GM10248 (cell line): ENCODE measurements at regions not wholly inside any gene's neighbourhood (a gene's known extent, or its start where the extent isn't known, plus 50 kb on each side); places are given as distances from the start of the nearest gene placed in this dataset.

Source experiments
- CTCF ChIA-PET: fragments of 300-600 bp; sonication (Branson Sonifier 250); formaldehyde crosslinking; extraction: SDS; loops from one replicate; lab custom pipeline; 2021; ENCODE audit warnings: antibody characterized with exemption; lab: Yijun Ruan, JAX
- POLR2A ChIA-PET: fragments of 350-650 bp; sonication (Branson Sonifier 250); formaldehyde crosslinking; extraction: SDS; loops from one replicate; lab custom pipeline; 2020; ENCODE audit warnings: antibody characterized with exemption; lab: Yijun Ruan, JAX
- DNase-seq: peaks from one replicate; pipeline ENCODE4 v3.0.0; 2012; ENCODE audit errors: extremely low spot score
- TF ChIP-seq, protein P1 (sequence below): IDR thresholded peaks from 2 replicates; pipeline ENCODE4 v1.5.1; 2012; ENCODE audit warnings: mild to moderate bottlenecking, low read depth; ENCODE audit errors: extremely low read depth, missing control alignments, control extremely low read depth

DNA sequence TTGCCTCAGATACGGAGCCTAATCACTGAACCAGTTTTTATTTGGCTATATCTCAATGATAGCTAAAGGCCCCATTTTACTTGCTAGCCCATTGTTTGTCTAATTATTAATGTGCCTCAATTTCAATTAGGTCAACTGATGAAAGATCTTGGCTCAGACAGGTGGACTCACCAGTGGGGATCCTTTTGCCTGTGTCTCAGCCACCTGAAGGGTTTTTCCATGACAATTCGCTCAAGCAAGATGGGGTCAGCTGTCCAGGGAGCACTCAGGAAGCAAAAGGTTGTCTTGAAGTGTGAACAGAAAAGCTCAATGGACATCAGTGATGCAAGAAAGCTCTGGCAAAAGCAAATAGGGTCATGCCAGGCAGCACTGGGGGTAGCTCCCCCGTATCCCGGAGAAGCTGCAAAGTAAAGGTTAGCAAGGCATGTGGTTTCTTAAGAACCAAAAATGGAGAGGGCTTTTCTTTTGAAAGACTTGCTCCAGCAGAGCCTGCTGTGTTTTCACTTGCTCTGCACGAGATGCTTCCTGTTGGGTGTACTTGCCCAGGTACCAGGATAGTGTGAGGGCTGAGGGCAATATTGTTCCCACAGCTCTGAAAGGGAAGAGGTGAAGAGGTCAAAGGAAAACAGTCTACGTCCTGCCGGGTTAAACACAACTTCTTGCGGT, 541.2 kb upstream of the CDH5 start:
- DNase-seq, result no peak
- POLR2A ChIA-PET, result no interaction called here

DNA sequence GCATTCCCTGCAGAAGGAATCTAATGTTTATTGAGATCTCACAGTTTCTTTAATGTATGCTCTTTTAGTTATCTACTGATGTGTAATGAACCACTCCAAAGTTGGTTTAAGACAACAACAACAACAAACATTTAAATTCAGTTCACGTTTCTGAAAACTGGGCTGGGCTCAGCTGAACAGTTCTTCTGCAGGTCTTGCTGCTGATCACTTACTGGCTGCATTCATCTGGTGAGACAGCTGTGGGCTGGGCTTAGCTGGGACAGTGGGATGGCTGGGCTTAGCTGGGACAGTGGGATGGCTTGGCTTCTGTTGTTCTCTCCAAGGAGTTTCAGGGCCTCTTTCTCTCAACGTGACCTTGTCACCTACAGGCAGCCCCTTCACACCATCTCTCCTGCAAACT, 544.3 kb upstream of the CDH5 start:
- DNase-seq, result no peak
- CTCF ChIA-PET, result no interaction called here
- POLR2A ChIA-PET, result no interaction called here
- TF ChIP-seq, protein P1, sequence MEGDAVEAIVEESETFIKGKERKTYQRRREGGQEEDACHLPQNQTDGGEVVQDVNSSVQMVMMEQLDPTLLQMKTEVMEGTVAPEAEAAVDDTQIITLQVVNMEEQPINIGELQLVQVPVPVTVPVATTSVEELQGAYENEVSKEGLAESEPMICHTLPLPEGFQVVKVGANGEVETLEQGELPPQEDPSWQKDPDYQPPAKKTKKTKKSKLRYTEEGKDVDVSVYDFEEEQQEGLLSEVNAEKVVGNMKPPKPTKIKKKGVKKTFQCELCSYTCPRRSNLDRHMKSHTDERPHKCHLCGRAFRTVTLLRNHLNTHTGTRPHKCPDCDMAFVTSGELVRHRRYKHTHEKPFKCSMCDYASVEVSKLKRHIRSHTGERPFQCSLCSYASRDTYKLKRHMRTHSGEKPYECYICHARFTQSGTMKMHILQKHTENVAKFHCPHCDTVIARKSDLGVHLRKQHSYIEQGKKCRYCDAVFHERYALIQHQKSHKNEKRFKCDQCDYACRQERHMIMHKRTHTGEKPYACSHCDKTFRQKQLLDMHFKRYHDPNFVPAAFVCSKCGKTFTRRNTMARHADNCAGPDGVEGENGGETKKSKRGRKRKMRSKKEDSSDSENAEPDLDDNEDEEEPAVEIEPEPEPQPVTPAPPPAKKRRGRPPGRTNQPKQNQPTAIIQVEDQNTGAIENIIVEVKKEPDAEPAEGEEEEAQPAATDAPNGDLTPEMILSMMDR, result no peak

More for the DNA sequence above, 541.2 kb upstream of the CDH5 start:
- CTCF ChIA-PET, result no interaction called here
- TF ChIP-seq, protein P1, result no peak

DNA sequence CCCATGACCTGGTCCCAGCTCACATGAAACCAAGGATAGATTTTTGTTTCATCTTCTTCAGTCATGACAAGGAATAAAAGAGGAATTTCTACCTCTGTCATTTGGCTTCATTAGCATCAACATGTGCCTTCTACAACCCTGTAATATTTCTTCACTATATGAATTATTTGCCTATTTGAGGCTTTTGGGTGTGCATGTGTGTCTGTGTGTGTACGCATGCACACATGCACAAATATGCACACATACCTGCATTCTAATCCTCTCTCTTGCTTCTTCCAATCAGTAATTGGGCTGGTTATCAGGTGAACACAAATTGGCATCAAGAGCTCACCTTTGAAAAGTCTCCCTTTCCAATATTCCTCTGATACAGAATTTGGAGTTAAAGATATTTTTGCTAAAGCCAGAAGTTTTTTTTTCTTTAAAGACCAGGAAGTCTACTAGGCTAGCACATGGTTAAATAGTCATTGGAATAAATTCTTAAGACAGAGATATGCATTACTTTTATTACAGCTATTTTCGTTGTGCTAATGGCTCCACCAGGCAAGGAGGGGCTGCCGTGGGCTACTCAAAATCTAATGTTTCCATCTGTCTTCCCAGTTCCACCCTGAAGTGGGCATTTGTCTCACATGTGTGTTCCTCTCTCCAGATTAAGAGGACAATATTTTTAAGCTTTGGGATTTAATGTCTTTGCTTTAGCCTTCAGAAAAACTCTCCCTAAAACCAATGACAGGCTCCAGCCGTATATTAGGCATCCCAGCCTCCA, 547.2 kb upstream of the CDH5 start:
- POLR2A ChIA-PET, result no interaction called here

DNA sequence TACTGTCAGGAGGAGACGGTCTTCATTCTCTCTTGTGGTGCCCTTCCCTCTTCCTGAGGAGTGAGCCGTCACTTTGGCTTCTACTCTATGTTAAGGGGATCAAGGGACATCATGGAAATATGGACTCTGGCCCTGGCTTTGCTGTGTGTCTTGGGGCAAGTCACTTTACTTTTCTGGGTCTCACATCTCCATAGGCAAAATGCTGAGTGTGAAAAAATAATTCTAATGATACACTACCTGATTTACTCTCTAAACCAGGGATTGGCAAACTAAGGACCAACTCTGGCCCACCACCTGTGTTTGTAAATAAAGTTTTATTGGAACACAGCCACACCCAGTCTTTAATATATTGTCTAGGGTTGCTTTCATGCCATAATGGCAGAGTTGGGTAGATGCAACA, 548.7 kb upstream of the CDH5 start:
- ChIA-PET POLR2A (no interaction called here), CTCF (interaction anchor here (1.0 kb wide), 1 partner anchor 9 kb away, joined by 3 read pairs; no protein-coding TSS in a partner anchor)
- DNase-seq, result no peak
- TF ChIP-seq, protein P1, result no peak

More for the DNA sequence above, 547.2 kb upstream of the CDH5 start:
- CTCF ChIA-PET, result interaction anchor here (0.9 to 1.3 kb wide), 2 partner anchors 9 kb away, joined by 4 read pairs; no protein-coding TSS in a partner anchor
- DNase-seq, result no peak
- TF ChIP-seq, protein P1, result no peak

DNA sequence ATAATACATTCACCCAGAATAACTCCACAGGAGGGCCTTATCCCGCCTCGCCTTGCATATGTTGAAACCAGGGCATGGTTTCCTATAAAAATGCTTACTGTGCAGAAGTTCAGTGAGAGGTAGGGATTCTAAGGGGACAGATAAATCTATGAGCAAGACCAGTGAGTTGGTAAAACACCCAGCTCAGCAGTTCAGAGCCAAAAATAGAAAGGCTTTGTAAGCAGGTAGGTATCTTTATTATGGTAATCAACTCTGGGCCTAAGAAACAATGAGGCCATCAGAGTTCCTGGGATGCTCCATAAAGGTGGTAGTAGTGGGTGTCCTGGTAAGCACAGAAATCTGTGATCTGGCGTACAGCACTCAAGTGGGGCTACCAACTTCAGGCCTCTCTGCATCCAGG, 549.4 kb upstream of the CDH5 start:
- ChIA-PET CTCF (interaction anchor here (1.0 kb wide), 1 partner anchor 10 kb away, joined by 3 read pairs; no protein-coding TSS in a partner anchor), POLR2A (no interaction called here)
- TF ChIP-seq, protein P1, result no peak
- no peak for DNase-seq

DNA sequence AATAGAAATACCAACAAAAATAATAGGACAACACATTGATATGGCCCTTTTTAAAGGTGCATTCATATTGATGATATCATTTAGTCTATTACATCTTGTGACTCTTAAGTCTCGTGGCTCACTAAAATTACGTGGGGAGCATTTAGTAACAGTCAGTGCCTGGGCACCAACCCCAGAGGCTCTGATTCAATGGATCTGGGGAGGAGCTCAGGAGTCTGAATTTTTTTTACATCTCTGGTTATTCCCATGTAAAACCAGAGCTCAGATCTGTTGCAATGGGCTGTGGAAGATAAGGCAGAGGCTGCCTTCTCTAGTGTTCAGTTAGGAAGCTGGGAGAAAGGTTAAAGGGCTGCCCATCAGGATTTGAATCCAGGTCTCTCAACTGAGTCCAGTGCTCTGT, 549.9 kb upstream of the CDH5 start:
- TF ChIP-seq, protein P1, result no peak
- no peak for DNase-seq
- POLR2A ChIA-PET, result no interaction called here
- CTCF ChIA-PET, result no interaction called here
